ENCODE measurements at regions not wholly inside any gene's neighbourhood (a gene's known extent, or its start where the extent isn't known, plus 50 kb on each side); places are given as distances from the start of the nearest gene placed in this dataset.
"Not testable (repeated sequence)": the region's sequence is repeated elsewhere in the genome, so short reads cannot be mapped to it uniquely, and the experiment has no call there.

GRCh38 chr2:35814597-35814996 is 541.0 kb upstream of the CRIM1 start:
- DNase-seq (ENCODE audit: low read depth in 2 of 2), result not testable (repeated sequence)

GRCh38 chr2:35803126-35803525 is 552.5 kb upstream of the CRIM1 start:
- no peak for DNase-seq (ENCODE audit: low read depth in 2 of 2)

DNA sequence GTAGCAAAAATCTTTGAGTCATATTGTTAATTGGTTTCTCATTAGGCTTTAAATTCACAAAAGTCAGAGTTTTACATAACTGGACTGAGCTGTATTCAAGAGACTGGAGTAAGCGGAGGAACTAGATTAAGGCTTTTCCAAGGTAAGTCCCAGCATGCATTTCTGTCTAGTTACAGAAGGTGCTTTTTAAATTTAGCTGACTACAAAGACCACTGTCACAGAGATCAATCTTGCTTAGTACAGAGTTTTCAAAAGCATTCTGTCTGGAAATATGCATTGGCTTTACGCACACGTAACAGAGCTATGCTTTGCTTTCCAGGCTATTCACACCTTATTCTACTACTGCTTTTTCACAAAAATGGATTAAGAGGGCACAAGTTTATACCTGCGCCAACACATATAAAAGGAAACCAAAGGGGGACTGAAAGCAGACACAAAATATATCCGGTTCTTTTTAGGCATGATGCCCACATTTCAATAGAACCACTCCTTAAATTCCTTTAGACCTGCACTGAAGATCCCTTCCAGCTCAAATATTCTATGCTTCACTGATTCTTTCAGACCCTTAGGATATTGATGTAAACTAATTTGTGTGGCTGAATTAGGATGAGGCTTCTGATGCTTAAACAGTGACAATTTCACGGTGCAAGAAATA is 560.7 kb upstream of the CRIM1 start:
- DNase-seq (ENCODE audit: low read depth in 2 of 2), result no peak

GRCh38 chr2:35790292-35790691 is 565.3 kb upstream of the CRIM1 start:
- DNase-seq (ENCODE audit: low read depth in 2 of 2), result no peak

GRCh38 chr2:35788543-35788942 is 567.0 kb upstream of the CRIM1 start:
- no peak for DNase-seq (ENCODE audit: low read depth in 2 of 2)

GRCh38 chr2:35787302-35788031 is 568.1 kb upstream of the CRIM1 start:
- DNase-seq (ENCODE audit: low read depth in 2 of 2), result no peak

DNA sequence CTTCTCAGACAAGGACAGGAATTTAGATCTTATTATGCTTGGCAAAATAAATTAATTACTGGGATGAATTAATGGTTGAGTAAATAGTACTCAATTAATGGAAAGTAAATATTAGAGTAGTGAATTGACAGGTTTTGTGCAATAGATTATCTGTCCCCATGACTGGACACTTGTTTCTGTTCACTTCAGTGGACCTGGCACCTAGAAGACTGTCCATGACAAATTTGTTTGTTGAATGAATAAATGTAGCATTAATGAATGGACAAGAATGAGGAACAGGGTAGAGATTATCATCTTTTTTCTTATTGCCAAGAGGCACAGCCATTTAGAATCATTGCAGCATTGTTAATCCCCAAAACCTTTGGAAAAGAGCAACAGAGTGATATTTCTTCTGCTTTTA is 570.0 kb upstream of the CRIM1 start:
- DNase-seq (ENCODE audit: low read depth in 2 of 2), result no peak

DNA sequence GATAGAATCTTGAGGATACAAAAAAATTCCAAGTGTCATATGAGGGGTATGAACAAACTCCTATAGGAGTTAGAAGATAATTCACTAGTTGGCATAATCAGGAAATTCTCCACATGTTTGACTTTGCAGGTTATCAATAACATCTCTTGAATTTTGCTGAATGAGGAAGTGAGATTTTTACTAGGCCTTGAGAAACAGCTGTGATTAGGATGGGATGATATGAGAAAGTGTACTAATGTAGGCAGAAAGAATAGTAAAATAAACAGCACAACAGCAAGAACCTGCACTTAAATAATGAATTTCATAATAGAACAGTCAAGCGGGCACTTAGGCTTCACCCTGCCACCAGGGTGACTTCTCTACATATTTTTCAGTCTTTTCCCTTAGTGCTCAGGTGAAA is 570.8 kb upstream of the CRIM1 start:
- no peak for DNase-seq (ENCODE audit: low read depth in 2 of 2)

DNA sequence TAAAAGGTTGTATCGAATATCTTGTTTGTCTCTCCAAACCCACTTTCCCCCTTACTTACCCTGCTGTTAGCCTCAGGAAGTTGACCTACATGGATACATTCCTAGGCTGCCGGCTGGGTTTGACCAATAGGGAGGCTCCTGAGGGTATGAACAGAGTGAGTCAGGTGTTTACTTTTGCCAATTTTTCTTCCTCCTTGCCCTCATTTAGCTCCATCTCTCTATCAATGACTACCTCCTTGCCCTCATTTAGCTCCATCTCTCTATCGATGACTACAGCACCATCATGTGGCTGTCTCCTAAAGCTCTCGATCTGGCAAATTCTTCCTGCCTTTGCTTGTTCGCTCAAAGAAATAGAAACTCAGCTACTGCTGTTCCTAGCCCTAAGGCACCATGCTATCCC is 571.9 kb upstream of the CRIM1 start:
- no peak for DNase-seq (ENCODE audit: low read depth in 2 of 2)

GRCh38 chr2:35741556-35741955 is 614.0 kb upstream of the CRIM1 start:
- no peak for DNase-seq (ENCODE audit: low read depth in 2 of 2)

- no peak for DNase-seq (ENCODE audit: low read depth in 2 of 2)
Measured at GRCh38 chr2:35731674-35732073, 623.9 kb upstream of the CRIM1 start.

GRCh38 chr2:35714883-35715282 is 640.7 kb upstream of the CRIM1 start:
- DNase-seq (ENCODE audit: low read depth in 2 of 2), result no peak

DNA sequence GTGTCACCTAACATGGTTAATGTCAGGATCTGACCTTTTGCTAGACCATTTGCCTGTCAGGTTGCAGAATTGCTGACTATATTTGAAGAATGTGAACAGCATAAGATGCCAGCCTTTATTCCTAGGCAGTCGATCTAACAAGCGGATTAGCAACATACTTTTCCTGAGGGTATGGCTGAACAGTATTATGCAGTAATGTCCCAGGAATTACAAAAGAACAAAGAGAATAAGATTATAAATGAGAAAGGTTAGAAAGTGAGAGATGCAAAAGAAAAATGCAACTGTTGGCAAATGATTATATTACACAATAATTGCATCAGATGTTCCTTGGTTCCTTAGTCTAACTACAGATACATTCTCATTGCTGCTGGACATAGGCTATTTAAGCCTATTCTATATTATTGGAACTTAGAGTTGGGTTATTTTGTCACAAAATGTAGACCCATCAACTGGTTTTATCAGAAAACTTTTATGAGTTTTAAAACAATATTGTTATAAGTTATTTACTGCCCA is 647.1 kb upstream of the CRIM1 start:
- no peak for DNase-seq (ENCODE audit: low read depth in 2 of 2)

- no peak for DNase-seq (ENCODE audit: low read depth in 2 of 2)
Measured at GRCh38 chr2:35688309-35688708, 667.3 kb upstream of the CRIM1 start.

GRCh38 chr2:35651688-35652323 is 703.8 kb upstream of the CRIM1 start:
- no peak for DNase-seq (ENCODE audit: low read depth in 2 of 2)

GRCh38 chr2:35614640-35615039 is 740.9 kb upstream of the CRIM1 start:
- no peak for DNase-seq (ENCODE audit: low read depth in 2 of 2)

GRCh38 chr2:35606394-35606793 is 749.2 kb upstream of the CRIM1 start:
- no peak for DNase-seq (ENCODE audit: low read depth in 2 of 2)

- no peak for DNase-seq (ENCODE audit: low read depth in 2 of 2)
Measured at GRCh38 chr2:35598310-35598709, 757.3 kb upstream of the CRIM1 start.

DNA sequence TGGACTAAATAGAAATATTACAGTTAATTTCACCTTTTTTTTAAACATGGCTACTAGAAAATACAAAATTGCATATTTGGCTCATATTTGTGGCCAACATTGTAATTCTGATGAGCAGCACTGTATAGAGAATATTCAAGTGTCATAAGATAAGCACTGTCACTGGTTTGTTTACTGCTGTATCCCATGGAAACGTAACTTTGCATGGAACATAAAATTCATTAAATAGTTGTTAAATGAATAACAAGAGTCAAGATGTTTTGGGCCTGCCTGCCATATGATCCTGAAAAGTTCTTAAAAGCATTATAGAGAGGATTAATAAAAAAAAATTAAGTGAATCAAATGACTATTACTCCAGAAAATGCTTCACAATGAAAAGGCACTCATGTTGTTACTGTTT is 763.7 kb upstream of the CRIM1 start:
- DNase-seq (ENCODE audit: low read depth in 2 of 2), result no peak

DNA sequence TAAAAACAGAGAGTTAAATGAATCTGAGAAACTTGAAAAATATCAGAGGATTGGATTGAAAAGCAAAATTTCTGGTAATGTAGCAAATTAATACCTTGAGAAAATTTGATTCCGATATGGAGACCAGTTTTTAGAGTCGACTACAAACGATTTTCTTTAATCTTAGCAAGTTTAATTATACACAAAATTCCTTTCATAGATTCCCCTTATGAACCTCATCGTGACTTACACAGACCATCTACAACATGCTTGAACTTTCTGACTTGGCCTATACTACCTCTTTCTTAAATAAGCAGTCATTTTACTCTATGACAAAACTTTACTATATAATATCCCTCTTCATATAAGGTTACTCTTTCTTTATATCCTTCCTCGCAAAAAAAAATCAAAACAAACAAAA is 769.6 kb upstream of the CRIM1 start:
- DNase-seq (ENCODE audit: low read depth in 2 of 2), result no peak

DNA sequence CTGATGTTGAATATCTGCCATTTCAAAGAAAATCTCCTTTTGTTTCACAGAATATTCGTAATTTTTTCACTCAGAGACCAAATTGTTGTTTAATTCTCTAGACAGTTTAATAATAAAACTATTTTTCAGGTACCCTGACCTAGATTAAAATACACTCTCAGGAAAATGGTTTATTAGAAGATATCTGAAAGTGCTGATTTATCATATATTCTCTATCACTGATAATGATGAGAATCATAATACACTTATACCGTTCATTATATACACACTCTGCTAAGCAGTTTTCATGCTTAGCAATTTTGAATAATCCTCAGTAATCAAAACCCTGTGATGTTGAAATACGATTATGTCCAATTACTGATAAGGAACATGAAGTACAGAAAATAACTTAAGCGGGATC is 772.9 kb upstream of the CRIM1 start:
- DNase-seq (ENCODE audit: low read depth in 2 of 2), result no peak

DNA sequence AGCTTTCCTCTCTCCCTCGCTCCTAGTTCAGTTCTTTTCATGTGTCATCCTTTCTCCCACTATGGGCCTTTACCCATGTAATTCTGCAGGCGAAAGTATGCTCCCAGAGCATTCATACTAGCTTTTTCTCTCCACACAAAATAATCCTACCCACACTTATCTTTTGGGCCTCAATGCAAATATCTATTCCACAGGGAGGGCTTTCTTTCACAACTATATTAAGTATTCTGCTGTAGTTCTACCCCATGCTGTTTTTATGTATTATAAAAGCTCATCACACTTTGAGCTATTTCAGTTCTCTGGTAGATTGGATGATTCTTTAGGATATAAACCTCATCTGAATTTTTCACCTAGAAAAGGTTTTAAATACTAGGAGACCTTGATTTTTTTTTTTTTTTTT is 774.6 kb upstream of the CRIM1 start:
- no peak for DNase-seq (ENCODE audit: low read depth in 2 of 2)

GRCh38 chr2:35568574-35568973 is 787.0 kb upstream of the CRIM1 start:
- not testable (repeated sequence) for DNase-seq (ENCODE audit: low read depth in 2 of 2)

Data from stimulated activated CD4-positive, alpha-beta T cell treated with anti-CD3 and anti-CD28 coated beads, Interleukin-1b, Interleukin-23, amount 100 ng/mL, for 1 hour (primary cell).